Osteocyte (in vitro differentiated cells): ENCODE measurements at regions not wholly inside any gene's neighbourhood (a gene's known extent, or its start where the extent isn't known, plus 50 kb on each side); places are given as distances from the start of the nearest gene placed in this dataset.

Source experiments
- DNase-seq: peaks from one replicate; pipeline ENCODE4 v3.0.0; 2021; ENCODE audit warnings: mixed read lengths; ENCODE audit not compliant: unreplicated experiment; ENCODE audit errors: extremely low spot score
- H3K27ac Mint-ChIP-seq: one replicate; pipeline ENCODE4 v1.8.0; 2021; ENCODE audit warnings: mild to moderate bottlenecking, mixed read lengths; ENCODE audit not compliant: unreplicated experiment
- H3K27me3 Mint-ChIP-seq: one replicate; pipeline ENCODE4 v1.8.0; 2021; ENCODE audit warnings: mixed read lengths; ENCODE audit not compliant: unreplicated experiment
- H3K36me3 Mint-ChIP-seq: one replicate; pipeline ENCODE4 v1.8.0; 2021; ENCODE audit warnings: mixed read lengths; ENCODE audit not compliant: unreplicated experiment
- H3K4me1 Mint-ChIP-seq: one replicate; pipeline ENCODE4 v1.8.0; 2021; ENCODE audit warnings: mixed read lengths; ENCODE audit not compliant: unreplicated experiment
- H3K4me3 Mint-ChIP-seq: one replicate; pipeline ENCODE4 v1.8.0; 2021; ENCODE audit warnings: mild to moderate bottlenecking, moderate library complexity, mixed read lengths; ENCODE audit not compliant: unreplicated experiment
- H3K9me3 Mint-ChIP-seq: one replicate; pipeline ENCODE4 v1.8.0; 2021; ENCODE audit warnings: mixed read lengths; ENCODE audit not compliant: unreplicated experiment
- TF ChIP-seq, protein P1 (sequence below): fragments of 200-600 bp; sonication (generic); IDR thresholded peaks from 2 replicates; pipeline ENCODE4 v1.5.0; 2021; ENCODE audit warnings: antibody characterized with exemption, mild to moderate bottlenecking, moderate library complexity

DNA sequence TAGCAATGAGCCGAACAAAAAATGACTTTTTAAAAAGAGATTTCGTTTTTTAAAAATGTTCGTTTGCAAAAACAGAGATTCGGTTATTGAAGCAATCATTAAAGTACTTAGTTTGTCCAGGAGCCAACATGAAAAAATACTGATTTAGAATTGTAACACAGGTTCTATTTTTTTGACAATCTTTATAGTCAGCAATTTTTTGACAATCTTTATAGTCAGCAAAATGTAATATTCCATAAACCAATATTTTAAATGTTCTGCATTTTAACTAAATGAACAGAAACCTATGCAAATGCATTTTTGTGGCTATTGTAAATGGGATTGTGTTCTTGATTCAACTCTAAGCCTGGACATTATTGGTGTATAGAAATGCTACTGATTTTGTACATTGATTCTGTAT, 161.8 kb downstream of the DSEL start:
- no peak for DNase-seq
- H3K27me3 Mint-ChIP-seq, result no peaks in the 10 kb centered on the region
- no peak overlapping the region for H3K27ac Mint-ChIP-seq
- peaks cover 12% of the 10 kb centered on the region for H3K4me1 Mint-ChIP-seq
- TF ChIP-seq, protein P1, sequence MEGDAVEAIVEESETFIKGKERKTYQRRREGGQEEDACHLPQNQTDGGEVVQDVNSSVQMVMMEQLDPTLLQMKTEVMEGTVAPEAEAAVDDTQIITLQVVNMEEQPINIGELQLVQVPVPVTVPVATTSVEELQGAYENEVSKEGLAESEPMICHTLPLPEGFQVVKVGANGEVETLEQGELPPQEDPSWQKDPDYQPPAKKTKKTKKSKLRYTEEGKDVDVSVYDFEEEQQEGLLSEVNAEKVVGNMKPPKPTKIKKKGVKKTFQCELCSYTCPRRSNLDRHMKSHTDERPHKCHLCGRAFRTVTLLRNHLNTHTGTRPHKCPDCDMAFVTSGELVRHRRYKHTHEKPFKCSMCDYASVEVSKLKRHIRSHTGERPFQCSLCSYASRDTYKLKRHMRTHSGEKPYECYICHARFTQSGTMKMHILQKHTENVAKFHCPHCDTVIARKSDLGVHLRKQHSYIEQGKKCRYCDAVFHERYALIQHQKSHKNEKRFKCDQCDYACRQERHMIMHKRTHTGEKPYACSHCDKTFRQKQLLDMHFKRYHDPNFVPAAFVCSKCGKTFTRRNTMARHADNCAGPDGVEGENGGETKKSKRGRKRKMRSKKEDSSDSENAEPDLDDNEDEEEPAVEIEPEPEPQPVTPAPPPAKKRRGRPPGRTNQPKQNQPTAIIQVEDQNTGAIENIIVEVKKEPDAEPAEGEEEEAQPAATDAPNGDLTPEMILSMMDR, result no peak
- no peaks in the 10 kb centered on the region for H3K9me3 Mint-ChIP-seq
- no peaks in the 10 kb centered on the region for H3K36me3 Mint-ChIP-seq
- H3K4me3 Mint-ChIP-seq, result no peak overlapping the region

DNA sequence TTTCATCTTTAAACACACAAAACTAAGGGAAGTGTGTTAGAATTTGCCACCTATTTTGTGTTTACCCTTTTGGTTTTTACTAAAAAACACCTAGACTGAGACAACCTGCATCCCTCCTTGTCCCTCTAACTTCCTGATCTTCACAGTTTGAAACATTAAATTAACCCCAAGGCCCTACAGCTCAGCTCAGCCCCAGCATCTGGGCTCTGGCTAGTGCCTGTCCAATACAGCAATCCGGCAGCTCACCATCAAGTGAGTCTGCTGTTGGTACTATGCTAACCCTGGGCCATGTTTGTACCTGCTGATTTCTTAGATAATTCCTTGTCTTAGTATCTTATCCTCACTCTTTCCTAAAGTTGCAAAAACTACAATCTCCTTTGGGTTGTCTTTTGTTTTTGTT, 162.4 kb downstream of the DSEL start:
- H3K4me3 Mint-ChIP-seq, result no peak overlapping the region
- H3K9me3 Mint-ChIP-seq, result no peaks in the 10 kb centered on the region
- peaks cover 12% of the 10 kb centered on the region for H3K4me1 Mint-ChIP-seq
- H3K27me3 Mint-ChIP-seq, result no peaks in the 10 kb centered on the region
- no peak overlapping the region for H3K27ac Mint-ChIP-seq
- DNase-seq, result no peak
- TF ChIP-seq, protein P1, result no peak
- no peaks in the 10 kb centered on the region for H3K36me3 Mint-ChIP-seq

DNA sequence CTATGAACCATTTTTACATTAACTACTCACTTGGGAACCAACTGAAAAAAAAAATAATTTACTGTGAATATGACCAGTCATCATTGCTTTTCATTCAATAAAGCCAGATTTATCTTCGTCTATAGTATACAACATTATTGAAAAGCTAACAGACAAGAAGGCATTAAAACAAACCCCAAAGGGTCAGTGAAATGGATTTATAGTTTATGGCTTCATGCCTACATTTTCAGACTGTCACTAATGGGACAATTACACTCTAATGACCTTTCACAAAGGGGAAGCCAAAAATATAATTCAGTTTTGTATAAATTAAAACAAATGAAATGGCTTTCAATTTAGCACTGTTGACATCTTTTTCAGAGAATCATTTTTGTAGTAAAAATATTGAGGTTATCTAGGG, 169.1 kb downstream of the DSEL start:
- H3K9me3 Mint-ChIP-seq, result peaks cover 5% of the 10 kb centered on the region
- no peak for DNase-seq
- H3K4me3 Mint-ChIP-seq, result no peak overlapping the region
- H3K4me1 Mint-ChIP-seq, result peaks cover 11% of the 10 kb centered on the region
- H3K27ac Mint-ChIP-seq, result no peak overlapping the region
- H3K36me3 Mint-ChIP-seq, result no peaks in the 10 kb centered on the region
- no peaks in the 10 kb centered on the region for H3K27me3 Mint-ChIP-seq
- TF ChIP-seq, protein P1, result no peak

DNA sequence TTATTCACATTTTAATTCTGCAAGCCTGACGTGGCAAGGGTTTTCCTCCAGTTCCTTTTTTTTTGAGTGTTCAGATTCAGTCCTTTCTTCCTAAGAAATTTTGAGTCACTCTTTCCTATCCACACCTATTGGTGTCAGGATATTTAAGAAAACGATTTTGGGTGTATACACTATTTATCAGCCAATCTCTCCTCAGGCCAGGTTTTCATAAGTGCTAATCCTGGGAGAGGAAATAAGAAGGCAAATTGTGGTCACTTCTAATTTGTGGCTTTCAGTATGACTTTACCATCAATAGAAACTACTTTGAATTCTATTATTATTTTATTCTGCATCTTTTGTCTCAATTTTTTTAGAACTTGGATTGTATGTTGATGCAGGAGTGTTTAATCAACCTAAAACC, 174.4 kb downstream of the DSEL start:
- no peak for DNase-seq
- TF ChIP-seq, protein P1, result no peak
- Mint-ChIP-seq H3K4me1 (peaks cover 2% of the 10 kb centered on the region), H3K9me3 (peaks cover 5% of the 10 kb centered on the region), H3K4me3 (no peak overlapping the region), H3K27me3 (no peaks in the 10 kb centered on the region), H3K36me3 (no peaks in the 10 kb centered on the region), H3K27ac (no peak overlapping the region)

DNA sequence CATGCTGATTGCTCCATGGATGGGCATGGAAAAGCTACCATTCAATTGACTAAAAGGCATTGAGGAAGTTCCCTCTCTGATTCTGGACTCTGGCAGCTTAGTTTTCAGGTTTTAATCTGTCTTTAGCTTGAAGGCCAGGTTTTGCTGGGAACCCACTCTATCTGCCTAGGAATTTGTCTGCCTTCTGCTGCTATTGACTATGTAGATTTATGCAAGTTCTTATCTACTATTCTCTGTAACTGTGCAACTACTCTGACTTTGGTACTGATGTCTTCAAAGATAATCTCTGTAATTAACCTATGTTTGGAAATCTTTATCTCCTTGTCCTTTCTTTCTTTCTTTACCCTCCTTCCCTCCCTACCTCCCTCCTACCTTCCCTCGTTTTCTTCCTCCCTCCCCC, 178.8 kb downstream of the DSEL start:
- peaks cover 2% of the 10 kb centered on the region for H3K4me1 Mint-ChIP-seq

More for the DNA sequence above, 178.8 kb downstream of the DSEL start:
- no peak for DNase-seq
- H3K4me3 Mint-ChIP-seq, result no peak overlapping the region
- H3K27ac Mint-ChIP-seq, result no peak overlapping the region
- no peaks in the 10 kb centered on the region for H3K36me3 Mint-ChIP-seq
- H3K27me3 Mint-ChIP-seq, result no peaks in the 10 kb centered on the region
- TF ChIP-seq, protein P1, result no peak
- peaks cover 3% of the 10 kb centered on the region for H3K9me3 Mint-ChIP-seq
